GM12865 (cell line): ENCODE measurements at regions not wholly inside any gene's neighbourhood (a gene's known extent, or its start where the extent isn't known, plus 50 kb on each side); places are given as distances from the start of the nearest gene placed in this dataset.
A peak's percentile ranks its signal among the peaks of the same experiment; 100 is the strongest.

ENCODE experiments used
- DNase-seq: peaks from one replicate; pipeline ENCODE4 v3.0.0; 2010; ENCODE audit warnings: low read depth
- H3K4me3 ChIP-seq: 2 replicates; pipeline ENCODE4 v1.5.1; 2011; ENCODE audit warnings: mild to moderate bottlenecking, low read depth, low read length, control low read depth
- TF ChIP-seq, protein P1 (sequence below): IDR thresholded peaks from 2 replicates; pipeline ENCODE4 v1.5.1; 2011; ENCODE audit warnings: low read length, control low read depth, low read depth, inconsistent platforms; ENCODE audit not compliant: insufficient read depth; ENCODE audit errors: missing control alignments

- DNase-seq = no peak
- TF ChIP-seq, protein P1, sequence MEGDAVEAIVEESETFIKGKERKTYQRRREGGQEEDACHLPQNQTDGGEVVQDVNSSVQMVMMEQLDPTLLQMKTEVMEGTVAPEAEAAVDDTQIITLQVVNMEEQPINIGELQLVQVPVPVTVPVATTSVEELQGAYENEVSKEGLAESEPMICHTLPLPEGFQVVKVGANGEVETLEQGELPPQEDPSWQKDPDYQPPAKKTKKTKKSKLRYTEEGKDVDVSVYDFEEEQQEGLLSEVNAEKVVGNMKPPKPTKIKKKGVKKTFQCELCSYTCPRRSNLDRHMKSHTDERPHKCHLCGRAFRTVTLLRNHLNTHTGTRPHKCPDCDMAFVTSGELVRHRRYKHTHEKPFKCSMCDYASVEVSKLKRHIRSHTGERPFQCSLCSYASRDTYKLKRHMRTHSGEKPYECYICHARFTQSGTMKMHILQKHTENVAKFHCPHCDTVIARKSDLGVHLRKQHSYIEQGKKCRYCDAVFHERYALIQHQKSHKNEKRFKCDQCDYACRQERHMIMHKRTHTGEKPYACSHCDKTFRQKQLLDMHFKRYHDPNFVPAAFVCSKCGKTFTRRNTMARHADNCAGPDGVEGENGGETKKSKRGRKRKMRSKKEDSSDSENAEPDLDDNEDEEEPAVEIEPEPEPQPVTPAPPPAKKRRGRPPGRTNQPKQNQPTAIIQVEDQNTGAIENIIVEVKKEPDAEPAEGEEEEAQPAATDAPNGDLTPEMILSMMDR = no peak
- no peak overlapping the region for H3K4me3 ChIP-seq
Measured at GRCh38 chr15:70569714-70570231, 193.6 kb downstream of the UACA start.

- H3K4me3 ChIP-seq = no peak overlapping the region
- TF ChIP-seq, protein P1 = peak; percentile 22
- peak; percentile 17 for DNase-seq
Measured at GRCh38 chr15:70569091-70569713, 194.2 kb downstream of the UACA start.

DNA sequence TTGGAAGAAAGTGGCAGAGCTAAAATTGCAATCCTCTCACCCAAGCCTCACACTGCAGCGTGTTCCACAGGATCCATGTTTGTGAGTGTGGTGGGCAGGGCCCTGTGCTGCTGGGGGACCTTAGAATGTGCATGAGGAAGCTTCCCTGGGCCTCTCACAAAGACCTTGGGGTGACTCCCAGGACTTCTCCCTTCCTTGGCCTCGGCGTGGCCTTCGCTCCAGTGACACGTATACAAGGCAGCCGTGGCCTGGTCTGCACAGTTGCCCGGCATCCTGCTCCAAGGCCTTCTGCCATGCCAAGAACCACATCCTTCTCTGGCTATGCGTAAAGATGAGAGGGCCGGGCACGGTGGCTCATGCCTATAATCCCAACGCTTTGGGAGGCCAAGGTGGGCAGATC is 196.4 kb downstream of the UACA start:
- H3K4me3 ChIP-seq = no peak overlapping the region
- TF ChIP-seq, protein P1 = no peak
- no peak for DNase-seq

GRCh38 chr15:70566047-70566835 is 197.1 kb downstream of the UACA start:
- TF ChIP-seq, protein P1 = no peak
- no peak overlapping the region for H3K4me3 ChIP-seq
- no peak for DNase-seq

DNA sequence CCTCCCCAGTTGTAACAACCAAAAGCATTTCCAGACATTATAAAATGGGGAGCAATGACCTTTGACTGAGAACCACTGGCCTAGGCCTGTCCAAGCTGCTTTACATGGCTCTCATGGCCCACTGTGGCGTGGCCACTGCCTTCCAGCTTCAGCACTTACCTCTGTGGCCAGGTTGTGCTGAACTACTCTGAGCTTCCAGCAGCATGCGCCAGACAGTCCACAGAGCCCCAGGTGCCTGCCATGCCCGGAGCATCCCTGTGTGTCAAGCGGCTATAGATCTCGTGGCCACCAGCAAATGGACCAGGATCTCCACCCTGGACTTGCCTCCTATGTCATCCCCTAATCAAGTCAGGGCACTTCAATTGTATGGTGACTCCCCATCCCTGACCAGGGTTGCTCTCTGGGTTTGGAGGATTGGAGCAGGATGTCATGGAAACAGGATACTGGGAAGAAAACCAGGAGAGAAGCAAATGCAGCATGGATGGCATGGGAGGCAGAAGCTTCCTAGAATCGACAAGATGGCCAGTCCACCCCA is 199.7 kb downstream of the UACA start:
- H3K4me3 ChIP-seq = no peak overlapping the region
- no peak for DNase-seq
- TF ChIP-seq, protein P1 = no peak

- no peak for DNase-seq
- TF ChIP-seq, protein P1 = no peak
Measured at GRCh38 chr15:70562906-70563305, 200.5 kb downstream of the UACA start.

More at GRCh38 chr15:70562906-70563305, 200.5 kb downstream of the UACA start:
- no peak overlapping the region for H3K4me3 ChIP-seq
